GM23248 (cell line): ENCODE measurements at regions not wholly inside any gene's neighbourhood (a gene's known extent, or its start where the extent isn't known, plus 50 kb on each side); places are given as distances from the start of the nearest gene placed in this dataset.

Source experiments
- DNase-seq: peaks from one replicate; pipeline ENCODE4 v3.0.0-alpha.2; 2015
- H2AFZ ChIP-seq: fragments of 200-600 bp; sonication (generic); 2 replicates; pipeline ENCODE4 v1.6.1; 2016; ENCODE audit warnings: antibody characterized with exemption
- H3F3A ChIP-seq: fragments of 200-600 bp; sonication (generic); 2 replicates; pipeline ENCODE4 v1.6.1; 2016; ENCODE audit warnings: mild to moderate bottlenecking, antibody characterized with exemption, mixed run types; ENCODE audit not compliant: insufficient read depth
- H3K27ac ChIP-seq: fragments of 200-600 bp; sonication (generic); 2 replicates; pipeline ENCODE4 v1.5.1; 2016; ENCODE audit warnings: mild to moderate bottlenecking
- H3K27me3 ChIP-seq: fragments of 200-600 bp; sonication (generic); replicated peaks from 2 replicates; pipeline ENCODE4 v1.6.1; 2016; ENCODE audit warnings: mild to moderate bottlenecking; ENCODE audit not compliant: insufficient read depth
- H3K36me3 ChIP-seq: fragments of 200-600 bp; sonication (generic); 2 replicates; pipeline ENCODE4 v1.6.1; 2016; ENCODE audit warnings: low read depth, mild to moderate bottlenecking
- H3K4me1 ChIP-seq: fragments of 200-600 bp; sonication (generic); 2 replicates; pipeline ENCODE4 v1.6.1; 2016; ENCODE audit warnings: mild to moderate bottlenecking; ENCODE audit not compliant: insufficient read depth
- H3K4me2 ChIP-seq: fragments of 200-600 bp; sonication (generic); one replicate; pipeline ENCODE4 v1.6.1; 2016; ENCODE audit warnings: mild to moderate bottlenecking; ENCODE audit not compliant: unreplicated experiment
- H3K4me3 ChIP-seq: fragments of 200-600 bp; sonication (generic); 2 replicates; pipeline ENCODE4 v1.5.1; 2016; ENCODE audit warnings: mild to moderate bottlenecking
- H3K79me2 ChIP-seq: fragments of 200-600 bp; sonication (generic); 2 replicates; pipeline ENCODE4 v1.6.1; 2016; ENCODE audit warnings: mild to moderate bottlenecking; ENCODE audit not compliant: insufficient read depth
- H3K9ac ChIP-seq: fragments of 200-600 bp; sonication (generic); 2 replicates; pipeline ENCODE4 v1.6.1; 2016; ENCODE audit warnings: mild to moderate bottlenecking
- H3K9me2 ChIP-seq: fragments of 200-600 bp; sonication (generic); 2 replicates; pipeline ENCODE4 v1.6.1; 2016; ENCODE audit warnings: mixed run types, mild to moderate bottlenecking, moderate library complexity; ENCODE audit not compliant: insufficient read depth
- H3K9me3 ChIP-seq: fragments of 200-600 bp; sonication (generic); one replicate; pipeline ENCODE4 v1.6.1; 2017; ENCODE audit warnings: low read depth
- H4K20me1 ChIP-seq: fragments of 200-600 bp; sonication (generic); 2 replicates; pipeline ENCODE4 v1.6.0; 2016; ENCODE audit not compliant: insufficient read depth
- EZH2 ChIP-seq: fragments of 200-600 bp; sonication (generic); IDR thresholded peaks from 2 replicates; pipeline ENCODE4 v1.6.1; 2018; ENCODE audit warnings: antibody characterized with exemption, mild to moderate bottlenecking; ENCODE audit not compliant: insufficient read depth, poor library complexity, severe bottlenecking
- EZH2phosphoT487 ChIP-seq: fragments of 200-600 bp; sonication (generic); IDR thresholded peaks from 2 replicates; pipeline ENCODE4 v1.6.1; 2018; ENCODE audit warnings: antibody characterized with exemption, moderate library complexity, mild to moderate bottlenecking, low read depth; ENCODE audit not compliant: insufficient read depth
- WGBS, 2 experiments: methylation state at CpG; one replicate each; pipeline ENCODE4 v1.1.6; 2015 to 2017; ENCODE audit warnings: low lambda C conversion rate in 2 of 2, low coverage in 1 of 2; ENCODE audit errors: missing lambda C conversion rate in 2 of 2; 5-methylcytosine and 5-hydroxymethylcytosine counted together
- in situ Hi-C: fragments of 300-500 bp; cut with MboI; formaldehyde crosslinking; loops from 2 replicates; pipeline ENCODE4 v1.15.0; 2020

GRCh38 chr7:1370738-1371137 is 88.5 kb downstream of the MICALL2 start:
- Histone ChIP-seq H3K4me1 (no peaks in the 10 kb centered on the region), H3K79me2 (no peaks in the 10 kb centered on the region), H3K36me3 (no peaks in the 10 kb centered on the region), H3F3A (no peaks in the 10 kb centered on the region), H3K4me2 (no peak overlapping the region), H3K9ac (no peak overlapping the region), H3K27me3 (peaks cover 73% of the 10 kb centered on the region), H3K9me2 (no peaks in the 10 kb centered on the region), H3K9me3 (no peaks in the 10 kb centered on the region), H3K4me3 (no peak overlapping the region), H2AFZ (no peak overlapping the region), H3K27ac (no peak overlapping the region), H4K20me1 (no peaks in the 10 kb centered on the region)
- in situ Hi-C loops: no loop called here
- no peak for DNase-seq
- TF ChIP-seq EZH2 (no peak), EZH2phosphoT487 (no peak)
- 67 to 74% methylated on average over 9 of the region's 9 CpGs for WGBS, 2 experiments

- peaks cover 69% of the 10 kb centered on the region for H3K27me3 ChIP-seq
- no peak overlapping the region for H2AFZ ChIP-seq
- DNase-seq: no peak
- H3K9me2 ChIP-seq: no peaks in the 10 kb centered on the region
- no peaks in the 10 kb centered on the region for H3K4me1 ChIP-seq
- WGBS, 2 experiments: 31 to 33% methylated on average over 6 of the region's 6 CpGs
- H3K9me3 ChIP-seq: no peaks in the 10 kb centered on the region
- in situ Hi-C loops: no loop called here
- no peaks in the 10 kb centered on the region for H3F3A ChIP-seq
- no peak overlapping the region for H3K4me3 ChIP-seq
- H3K4me2 ChIP-seq: no peak overlapping the region
- no peak for TF ChIP-seq EZH2phosphoT487
- no peak for TF ChIP-seq EZH2
- H3K9ac ChIP-seq: no peak overlapping the region
- no peak overlapping the region for H3K27ac ChIP-seq
- no peaks in the 10 kb centered on the region for H3K79me2 ChIP-seq
- no peaks in the 10 kb centered on the region for H4K20me1 ChIP-seq
- no peaks in the 10 kb centered on the region for H3K36me3 ChIP-seq
Measured at GRCh38 chr7:1372063-1372462, 87.2 kb downstream of the MICALL2 start.

DNA sequence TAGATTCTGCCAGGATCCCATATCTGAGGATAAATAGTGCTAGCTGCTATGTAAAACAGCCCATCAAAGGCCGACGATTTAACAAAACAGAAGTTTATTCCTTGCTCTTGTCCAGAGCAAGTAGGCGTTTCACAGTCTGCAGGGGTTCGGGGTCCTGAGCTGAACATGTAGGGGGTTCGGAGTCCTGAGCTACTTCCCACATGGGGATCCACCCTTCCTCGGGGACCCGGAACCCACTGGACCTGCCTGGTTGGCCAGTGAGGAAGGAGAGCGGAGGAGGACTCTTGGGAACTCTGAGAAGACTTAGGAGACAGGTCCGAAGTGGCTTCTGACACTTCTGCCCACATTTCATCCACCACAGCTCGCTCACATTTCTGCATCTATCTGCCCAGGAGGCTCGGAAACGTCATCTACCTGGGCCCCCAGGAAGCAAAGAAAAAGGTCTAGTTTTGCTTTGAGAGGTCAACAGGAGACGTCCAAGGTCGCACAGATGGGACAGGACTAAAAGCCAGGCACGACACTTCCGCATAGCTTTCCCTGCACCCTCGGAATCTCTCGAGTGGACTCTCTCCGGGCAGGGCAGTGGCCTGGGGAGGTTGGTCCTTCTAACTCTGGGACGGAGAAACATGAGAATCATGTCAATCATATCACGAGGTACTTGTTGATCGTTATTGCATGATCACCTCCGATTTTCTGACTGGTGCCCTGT is 86.4 kb downstream of the MICALL2 start:
- Histone ChIP-seq H4K20me1 (no peaks in the 10 kb centered on the region), H3K9ac (no peak overlapping the region), H3K9me2 (no peaks in the 10 kb centered on the region), H3K4me1 (no peaks in the 10 kb centered on the region), H3K27ac (no peak overlapping the region), H3K9me3 (no peaks in the 10 kb centered on the region), H3K79me2 (no peaks in the 10 kb centered on the region), H3K27me3 (peaks cover 64% of the 10 kb centered on the region), H3K4me3 (no peak overlapping the region), H2AFZ (no peak overlapping the region), H3K36me3 (no peaks in the 10 kb centered on the region), H3F3A (no peaks in the 10 kb centered on the region), H3K4me2 (no peak overlapping the region)
- in situ Hi-C loops: no loop called here
- WGBS, 2 experiments: 37 to 42% methylated on average over 23 of the region's 23 CpGs
- DNase-seq: no peak
- no peak for TF ChIP-seq EZH2
- TF ChIP-seq EZH2phosphoT487: no peak

GRCh38 chr7:1377111-1377909 is 82.0 kb downstream of the MICALL2 start:
- H3K9me2 ChIP-seq: no peaks in the 10 kb centered on the region
- no peaks in the 10 kb centered on the region for H3K79me2 ChIP-seq
- peaks cover 36% of the 10 kb centered on the region for H3K27me3 ChIP-seq
- H3K4me1 ChIP-seq: no peaks in the 10 kb centered on the region
- DNase-seq: no peak
- no peak overlapping the region for H3K4me3 ChIP-seq
- H4K20me1 ChIP-seq: no peaks in the 10 kb centered on the region
- WGBS, 2 experiments: 50 to 56% methylated on average over 20 to 21 of the region's 21 CpGs
- no peak overlapping the region for H3K27ac ChIP-seq
- in situ Hi-C loops: no loop called here
- no peak overlapping the region for H3K9ac ChIP-seq
- H3F3A ChIP-seq: no peaks in the 10 kb centered on the region
- no peaks in the 10 kb centered on the region for H3K36me3 ChIP-seq
- H3K9me3 ChIP-seq: no peaks in the 10 kb centered on the region
- no peak overlapping the region for H3K4me2 ChIP-seq
- H2AFZ ChIP-seq: no peak overlapping the region
- TF ChIP-seq EZH2phosphoT487 (no peak), EZH2 (no peak)
